Stimulated activated CD4-positive, alpha-beta T cell treated with anti-CD3 and anti-CD28 coated beads, TNF-alpha, amount 100 ng/mL, for 4 hours (primary cell): ENCODE measurements at regions not wholly inside any gene's neighbourhood (a gene's known extent, or its start where the extent isn't known, plus 50 kb on each side); places are given as distances from the start of the nearest gene placed in this dataset.

Experiments
- DNase-seq, 3 experiments: peaks; one replicate each; pipeline ENCODE4 v3.0.0-alpha.2; 2020; ENCODE audit warnings: low read depth in 3 of 3

DNA sequence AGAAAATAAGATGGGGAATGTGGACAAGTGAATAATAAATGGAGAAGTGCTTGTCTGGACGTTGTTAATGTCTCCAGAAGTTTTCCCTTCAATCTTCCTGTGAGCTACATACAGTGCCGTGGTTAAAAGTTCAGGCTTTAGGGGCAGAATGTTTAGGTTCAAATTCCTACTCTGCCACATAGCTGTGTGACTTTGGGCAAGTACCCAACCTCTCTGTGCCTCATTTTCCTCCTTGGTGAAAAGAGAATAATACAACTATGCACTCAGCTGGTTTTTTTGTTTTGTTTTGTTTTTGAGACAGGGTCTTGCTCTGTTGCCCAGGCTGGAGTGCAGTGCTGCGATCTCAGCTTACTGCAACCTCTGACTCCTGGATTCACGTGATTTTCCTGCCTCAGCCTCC lies 143.5 kb downstream of the CHIC2 start:
- no peak for DNase-seq

DNA sequence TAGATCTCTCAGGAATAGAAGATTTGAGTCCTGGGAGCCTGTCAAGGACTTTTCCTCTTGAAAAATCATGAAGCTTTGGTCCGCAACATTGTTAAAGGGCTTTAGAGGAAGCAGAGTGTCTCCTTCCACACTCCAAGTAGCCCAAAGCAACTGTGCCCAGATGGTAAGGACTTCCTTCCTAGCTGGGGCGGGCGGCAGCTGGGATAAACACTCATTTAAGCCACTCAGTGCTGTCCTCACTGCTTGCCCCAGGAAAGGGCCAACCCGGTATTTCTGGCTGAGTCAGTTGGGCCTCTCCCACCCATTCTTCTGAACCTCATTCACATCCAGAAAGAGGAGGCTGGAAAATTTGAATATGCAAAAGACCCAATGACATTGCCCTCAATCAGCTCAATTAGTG lies 144.3 kb downstream of the CHIC2 start:
- no peak for DNase-seq

DNA sequence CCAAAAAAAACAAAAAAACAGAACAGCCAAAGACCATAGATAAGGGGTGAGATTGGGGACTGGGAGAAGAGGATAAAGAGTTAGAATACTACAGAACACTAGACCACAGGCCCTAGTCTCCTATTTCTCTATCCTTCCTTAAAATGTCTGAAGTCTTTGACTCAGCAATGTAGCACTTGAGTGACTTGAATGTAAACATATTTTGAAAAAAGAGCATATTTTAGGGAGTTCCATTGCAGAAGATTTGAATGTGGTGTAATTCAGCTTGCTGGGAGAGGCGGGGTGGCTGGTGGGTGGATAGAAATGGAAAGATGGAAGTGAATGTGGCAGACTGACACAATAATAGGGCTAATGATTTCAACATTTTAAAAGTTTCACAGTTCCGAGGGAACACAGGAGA lies 144.9 kb downstream of the CHIC2 start:
- no peak for DNase-seq

GRCh38 chr4:53917729-53918128 lies 146.7 kb downstream of the CHIC2 start:
- no peak for DNase-seq

GRCh38 chr4:53916431-53916889 lies 147.9 kb downstream of the CHIC2 start:
- DNase-seq = no peak

DNA sequence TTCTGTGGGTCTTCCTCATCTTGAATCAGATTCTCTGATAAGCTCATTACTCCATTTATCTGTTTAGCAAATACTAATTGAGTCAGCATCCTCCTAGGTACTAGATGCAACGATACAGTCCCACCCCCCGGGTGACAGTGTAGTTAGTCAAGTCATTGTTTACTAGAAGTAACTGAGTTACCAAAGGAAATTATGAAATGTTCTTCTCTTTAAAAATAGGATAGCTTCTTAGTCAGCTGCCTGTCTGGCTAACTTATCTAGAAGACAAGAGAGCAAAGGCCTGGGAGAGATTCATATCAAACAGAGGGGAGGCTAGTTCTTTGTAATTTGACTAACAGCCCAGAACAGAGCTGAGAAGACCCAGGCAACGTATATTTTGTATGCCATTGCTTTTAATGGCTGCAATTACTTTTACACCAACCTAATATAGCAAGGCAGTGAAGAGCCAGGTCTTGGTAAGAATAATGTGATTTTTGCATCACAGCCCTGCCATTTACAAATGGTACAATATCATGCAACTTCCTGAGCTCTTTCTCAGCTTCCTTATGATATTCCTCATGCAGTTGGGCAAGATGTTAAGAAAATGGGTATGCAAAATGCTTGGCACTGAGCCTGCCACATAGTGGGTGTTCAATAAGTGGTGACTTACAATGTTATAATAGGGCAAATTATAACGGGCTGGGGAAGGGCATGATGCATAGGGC lies 149.9 kb downstream of the CHIC2 start:
- DNase-seq = no peak

- DNase-seq = no peak
Measured at GRCh38 chr4:53913771-53914170, 150.6 kb downstream of the CHIC2 start.

GRCh38 chr4:53912766-53913497 lies 151.5 kb downstream of the CHIC2 start:
- DNase-seq = no peak

DNA sequence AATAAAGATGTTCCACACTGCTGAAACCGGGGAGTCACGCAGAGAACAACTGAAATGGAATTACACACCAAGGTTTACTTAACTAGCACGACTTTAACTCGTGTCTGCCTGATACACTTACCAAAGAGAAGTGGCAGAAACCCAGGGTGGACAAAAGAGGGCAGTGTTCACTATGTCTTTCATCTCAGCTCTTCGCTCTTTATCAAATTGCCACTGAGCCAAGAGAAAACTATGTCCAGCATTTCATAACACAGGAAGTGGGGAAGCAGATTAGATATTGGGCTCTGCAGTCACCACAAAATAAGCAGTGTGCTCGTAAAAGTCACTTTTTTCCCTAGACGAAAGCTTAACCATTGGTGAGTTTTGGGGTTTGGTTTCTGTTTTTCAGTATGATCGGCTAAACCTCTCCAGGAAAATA lies 155.7 kb downstream of the CHIC2 start:
- DNase-seq = no peak

GRCh38 chr4:53907772-53908171 lies 156.6 kb downstream of the CHIC2 start:
- DNase-seq = no peak

DNA sequence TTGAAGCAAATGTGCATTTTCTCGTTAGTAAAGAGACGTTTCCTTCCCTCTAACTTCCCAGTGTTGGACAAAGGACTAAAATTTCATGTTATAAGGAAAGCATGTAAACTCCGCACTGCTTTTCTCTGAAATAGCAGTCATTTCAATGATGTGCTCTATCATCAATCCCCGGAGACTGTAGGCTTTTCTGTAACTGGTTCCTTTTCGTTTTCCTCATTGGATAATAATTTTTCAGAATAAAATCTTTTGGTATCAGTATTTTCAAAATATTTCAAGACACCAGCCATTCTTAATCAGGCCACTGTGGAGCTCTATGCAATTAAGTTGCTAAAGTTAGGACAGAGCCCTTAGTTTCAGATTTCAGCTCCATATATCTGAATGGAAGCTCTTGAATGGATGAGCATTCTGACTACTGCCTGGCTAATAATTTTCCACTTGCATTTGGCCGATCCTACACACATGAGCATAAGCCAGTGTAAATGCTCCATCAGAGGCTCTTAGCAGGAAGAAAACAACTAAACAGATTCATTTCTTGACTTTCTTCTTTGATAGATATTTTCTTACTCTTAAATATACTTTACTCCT lies 157.7 kb downstream of the CHIC2 start:
- DNase-seq = no peak

DNA sequence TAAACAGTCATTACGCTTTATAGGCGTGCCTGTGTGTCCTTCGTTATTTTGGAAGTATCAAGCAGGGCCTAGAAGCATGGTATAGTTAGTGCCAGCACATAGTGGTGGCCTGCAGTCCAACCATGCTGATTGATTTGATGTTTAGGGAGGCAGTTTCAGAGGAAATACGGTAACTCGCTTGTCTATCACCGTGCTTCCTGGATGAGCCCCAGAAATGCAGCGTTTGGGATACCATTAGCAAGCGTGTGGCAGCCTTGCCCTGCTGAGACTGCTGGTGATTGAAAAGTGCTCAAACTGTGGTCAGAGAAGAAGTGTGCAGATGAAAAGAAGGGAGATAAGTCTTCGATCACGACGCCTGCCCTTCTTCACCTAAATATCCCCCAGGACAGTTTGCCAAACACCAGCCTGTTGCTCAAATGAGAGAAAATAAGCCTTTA lies 158.4 kb downstream of the CHIC2 start:
- DNase-seq = no peak

- no peak for DNase-seq
Measured at GRCh38 chr4:53905276-53905940, 159.0 kb downstream of the CHIC2 start.

DNA sequence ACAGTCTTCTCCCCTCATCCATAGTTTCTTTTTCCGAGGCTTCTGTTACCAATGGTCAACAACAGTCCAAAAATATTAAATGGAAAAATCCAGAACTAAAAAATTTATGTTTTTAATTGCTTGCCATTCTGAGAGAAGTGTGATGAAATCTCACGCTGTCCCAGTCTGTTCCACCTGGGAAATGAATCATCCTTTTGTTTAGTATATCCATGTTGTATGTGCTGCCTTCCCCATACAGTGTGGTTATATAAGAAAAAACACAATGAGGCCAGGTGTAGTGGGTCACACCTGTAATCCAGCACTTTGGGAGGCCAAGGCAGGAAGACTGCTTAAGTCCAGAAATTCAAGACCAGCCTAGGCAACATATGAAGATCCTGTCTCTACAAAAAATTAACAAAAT lies 161.6 kb downstream of the CHIC2 start:
- no peak for DNase-seq

DNA sequence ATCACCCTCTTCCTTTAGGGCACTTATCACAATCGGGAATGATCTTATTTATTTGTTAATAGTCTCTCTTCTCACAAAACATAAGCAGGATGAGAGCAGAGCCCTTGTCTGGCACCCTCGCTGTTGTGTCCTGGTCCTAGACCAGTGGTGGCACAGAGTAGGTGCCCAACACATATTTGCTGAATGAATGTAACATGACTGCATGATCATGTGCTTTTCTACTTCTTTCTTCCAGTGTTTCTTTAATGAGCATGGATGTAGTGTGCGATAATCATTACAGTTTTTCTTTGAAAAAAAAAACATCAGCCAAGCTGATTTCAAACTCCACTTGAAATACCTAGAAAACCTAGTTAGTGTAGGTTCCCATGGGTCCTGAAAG lies 164.1 kb downstream of the CHIC2 start:
- no peak for DNase-seq

DNA sequence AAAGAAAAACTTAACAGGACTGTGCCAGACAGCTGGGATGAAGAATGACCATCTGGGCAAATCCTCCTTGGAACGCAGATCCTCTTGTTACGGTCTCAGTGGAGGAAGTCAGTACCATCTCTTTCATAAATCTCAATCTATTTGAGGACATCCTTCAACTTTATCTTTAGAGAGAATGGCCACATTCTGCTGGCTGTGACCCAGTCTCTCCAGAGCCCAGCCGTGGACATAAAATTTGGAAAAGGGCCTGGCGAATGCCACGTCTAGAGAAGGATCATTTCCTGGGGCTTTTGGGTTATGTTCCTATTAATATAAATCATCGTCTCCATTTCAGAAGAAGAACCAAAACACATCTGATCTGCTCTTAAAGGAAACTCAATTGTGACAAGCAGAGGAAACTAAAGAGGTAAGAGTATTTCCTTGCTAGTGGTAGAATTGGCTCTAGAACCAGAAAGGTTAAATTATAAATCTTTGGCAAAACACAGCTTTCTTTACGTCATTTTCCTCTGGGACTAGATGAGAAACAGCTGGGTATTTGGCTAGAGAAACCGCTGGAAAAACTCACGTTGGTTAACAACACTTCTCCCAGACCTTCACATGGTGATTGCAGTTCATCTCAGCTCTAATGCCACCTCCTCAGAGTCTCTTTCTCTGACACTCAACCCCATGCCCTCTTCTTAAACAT lies 164.7 kb downstream of the CHIC2 start:
- no peak for DNase-seq

GRCh38 chr4:53895137-53895536 lies 169.3 kb downstream of the CHIC2 start:
- DNase-seq = no peak

DNA sequence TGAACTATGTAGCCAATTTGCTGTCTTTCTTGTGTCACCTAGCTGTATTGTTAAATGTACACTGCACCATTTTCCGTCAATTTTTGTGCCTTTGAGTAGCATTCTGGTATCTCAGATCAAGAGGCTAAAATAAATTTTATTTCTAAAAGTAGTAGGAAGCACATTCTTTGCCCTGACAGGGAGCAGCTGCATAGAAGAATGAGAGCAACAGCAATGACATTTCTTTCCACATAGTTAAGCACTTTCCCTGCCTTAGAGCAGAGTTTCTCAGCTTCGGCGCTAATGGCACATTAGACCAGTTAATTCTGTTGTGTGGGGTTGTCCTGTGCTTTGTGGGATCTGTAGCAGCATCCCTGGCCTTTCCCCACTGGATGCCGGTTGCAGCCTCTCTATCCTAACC lies 173.9 kb downstream of the CHIC2 start:
- no peak for DNase-seq

DNA sequence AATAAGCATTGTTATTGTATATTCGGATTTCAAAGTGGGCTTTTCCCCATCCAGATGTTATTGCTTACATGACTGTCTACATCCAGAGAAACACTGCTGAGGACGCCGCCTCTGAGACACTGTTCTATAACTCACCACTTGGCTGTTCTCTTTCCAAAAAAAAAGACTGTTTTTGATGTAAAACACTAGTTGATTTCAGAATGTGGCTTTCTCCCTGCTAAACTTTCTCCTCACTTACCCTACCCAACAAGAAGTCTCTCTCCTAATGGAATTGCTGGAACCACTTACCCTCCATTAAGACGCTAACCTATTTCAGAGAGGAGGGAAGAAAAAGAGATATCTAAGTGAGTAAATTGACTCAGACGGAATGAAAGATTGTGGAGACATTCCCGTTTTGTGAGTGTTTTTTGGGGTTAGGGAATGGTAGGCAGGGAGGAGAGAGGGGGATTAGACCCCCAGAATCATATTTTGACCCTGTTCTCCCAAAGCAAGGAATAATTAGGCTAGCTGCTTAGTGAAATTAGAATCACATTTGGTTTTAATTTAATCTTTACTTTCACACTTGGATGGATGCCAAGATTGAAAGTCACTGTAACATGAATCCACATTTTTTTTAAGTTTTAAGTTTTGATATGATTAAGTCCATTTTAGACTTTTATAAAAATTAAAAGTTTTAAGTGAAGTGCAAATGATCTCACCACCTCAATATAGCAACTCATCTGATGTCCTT lies 174.9 kb downstream of the CHIC2 start:
- DNase-seq = no peak

DNA sequence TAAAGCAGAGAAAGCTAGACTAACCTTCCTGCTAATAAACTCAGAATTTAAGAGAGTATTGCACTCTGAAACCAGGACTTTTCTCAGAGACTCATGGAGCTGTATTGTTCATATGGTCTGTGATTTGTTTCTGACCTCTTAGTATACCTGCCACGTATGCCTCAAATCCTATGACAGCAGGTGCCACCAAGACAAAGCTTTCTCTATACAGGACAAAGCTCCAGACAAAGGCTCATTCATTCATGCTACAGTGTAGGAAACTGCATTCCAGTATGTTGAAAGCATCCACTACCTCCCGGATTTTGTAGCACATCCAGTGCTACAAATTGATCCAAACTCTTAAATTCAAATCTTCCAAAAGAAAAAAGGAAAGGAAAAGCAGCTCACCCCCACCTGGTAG lies 178.3 kb downstream of the CHIC2 start:
- DNase-seq = no peak

GRCh38 chr4:53885668-53886067 lies 178.7 kb downstream of the CHIC2 start:
- DNase-seq = no peak
